PC-3 (cell line): ENCODE measurements at regions not wholly inside any gene's neighbourhood (a gene's known extent, or its start where the extent isn't known, plus 50 kb on each side); places are given as distances from the start of the nearest gene placed in this dataset.

Experiments used
- ATAC-seq: fragments of 200-7000 bp; cut with Tn5 transposase; 2 replicates; pipeline ENCODE4 v1.9.1; 2020; ENCODE audit warnings: mild to moderate bottlenecking, moderate library complexity
- BruUV-seq: library from RNA; stranded (reverse); fragments of 400-500 nt; replicated peaks from 2 replicates; lab custom pipeline; 2021; lab: Mats Ljungman, UMichigan
- CTCF ChIA-PET: fragments of 300-600 bp; sonication (Branson Sonifier 250); formaldehyde crosslinking; loops from one replicate; lab custom pipeline; 2022; ENCODE audit warnings: antibody characterized with exemption; lab: Charles Lee
- POLR2A ChIA-PET: fragments of 300-600 bp; sonication (Branson Sonifier 250); formaldehyde crosslinking; loops from one replicate; lab custom pipeline; 2022; ENCODE audit warnings: antibody characterized with exemption; ENCODE audit not compliant: unreplicated experiment; lab: Charles Lee
- DNase-seq: peaks from one replicate; pipeline ENCODE4 v3.0.0-alpha.2; 2015
- H2AFZ ChIP-seq: fragments of 300-600 bp; sonication (generic); 2 replicates; pipeline ENCODE4 v1.6.0; 2016; ENCODE audit warnings: antibody characterized with exemption, low read length
- H3F3A ChIP-seq: fragments of 300-600 bp; sonication (generic); one replicate; pipeline ENCODE4 v1.6.0; 2017; ENCODE audit warnings: antibody characterized with exemption, low read length, control low read depth, mild to moderate bottlenecking; ENCODE audit not compliant: unreplicated experiment
- H3K27ac ChIP-seq: fragments of 300-600 bp; sonication (generic); 2 replicates; pipeline ENCODE4 v1.5.1; 2016; ENCODE audit warnings: mild to moderate bottlenecking, low read length
- H3K27me3 ChIP-seq: fragments of 300-600 bp; sonication (generic); 2 replicates; pipeline ENCODE4 v1.6.1; 2016; ENCODE audit warnings: low read length, mixed read lengths
- H3K36me3 ChIP-seq: fragments of 300-600 bp; sonication (generic); 2 replicates; pipeline ENCODE4 v1.6.1; 2016; ENCODE audit warnings: low read depth, mixed run types, low read length, mixed read lengths
- H3K4me1 ChIP-seq: fragments of 300-600 bp; sonication (generic); 2 replicates; pipeline ENCODE4 v1.5.1; 2016; ENCODE audit warnings: low read length; ENCODE audit not compliant: insufficient read depth
- H3K4me2 ChIP-seq: fragments of 300-600 bp; sonication (generic); 2 replicates; pipeline ENCODE4 v1.6.0; 2016; ENCODE audit warnings: low read length
- H3K4me3 ChIP-seq: fragments of 300-600 bp; sonication (generic); 2 replicates; pipeline ENCODE4 v1.5.1; 2016; ENCODE audit warnings: mild to moderate bottlenecking, low read length, mixed read lengths
- H3K79me2 ChIP-seq: fragments of 300-600 bp; sonication (generic); 2 replicates; pipeline ENCODE4 v1.6.1; 2017; ENCODE audit warnings: low read length, mixed read lengths
- H3K9ac ChIP-seq: fragments of 300-600 bp; sonication (generic); 2 replicates; pipeline ENCODE4 v1.6.0; 2016; ENCODE audit warnings: mild to moderate bottlenecking, low read length
- H3K9me2 ChIP-seq: fragments of 300-600 bp; sonication (generic); replicated peaks from 2 replicates; pipeline ENCODE4 v1.6.1; 2016; ENCODE audit warnings: mixed run types, low read length, mixed read lengths
- H3K9me3 ChIP-seq: fragments of 300-600 bp; sonication (generic); 2 replicates; pipeline ENCODE4 v1.6.1; 2016; ENCODE audit warnings: low read length, mixed read lengths
- H4K20me1 ChIP-seq: fragments of 300-600 bp; sonication (generic); 2 replicates; pipeline ENCODE4 v1.6.1; 2016; ENCODE audit warnings: low read length, mixed read lengths
- CTCF ChIP-seq: fragments of 300-600 bp; sonication (generic); conservative IDR thresholded peaks from 2 replicates; pipeline ENCODE4 v1.5.1; 2017; ENCODE audit warnings: antibody characterized with exemption, low read depth, mild to moderate bottlenecking, low read length
- EZH2 ChIP-seq: fragments of 300-600 bp; sonication (generic); IDR thresholded peaks from one replicate; pipeline ENCODE4 v1.6.1; 2017; ENCODE audit warnings: antibody characterized with exemption, mild to moderate bottlenecking, low read length; ENCODE audit not compliant: unreplicated experiment
- EZH2phosphoT487 ChIP-seq: fragments of 300-600 bp; sonication (generic); IDR thresholded peaks from 2 replicates; pipeline ENCODE4 v1.6.1; 2018; ENCODE audit warnings: mild to moderate bottlenecking, antibody characterized with exemption, low read length, borderline replicate concordance
- intact Hi-C: fragments of 100-400 bp; cut with micrococcal nuclease; formaldehyde crosslinking; loops from 2 replicates; pipeline ENCODE4 v1.9.0; 2023

GRCh38 chr2:136238286-136239078, 120.5 kb upstream of the CXCR4 start:
- Histone ChIP-seq H3K4me2 (peak overlapping the region; percentile 45), H3K27me3 (no peaks in the 10 kb centered on the region), H3K4me3 (no peak overlapping the region), H3K79me2 (no peaks in the 10 kb centered on the region), H3F3A (no peaks in the 10 kb centered on the region), H2AFZ (peak overlapping the region; percentile 56), H4K20me1 (no peaks in the 10 kb centered on the region), H3K4me1 (peaks cover 27% of the 10 kb centered on the region), H3K9ac (no peak overlapping the region), H3K9me3 (no peaks in the 10 kb centered on the region), H3K27ac (peak overlapping the region; percentile 39), H3K36me3 (no peaks in the 10 kb centered on the region), H3K9me2 (no peaks in the 10 kb centered on the region)
- ChIA-PET CTCF (no interaction called here), POLR2A (no interaction called here)
- TF ChIP-seq CTCF: no peak
- no peak for TF ChIP-seq EZH2phosphoT487
- no peak for TF ChIP-seq EZH2
- no TSS peak for BruUV-seq
- intact Hi-C loops: loop anchor here (5.0 kb wide), 2 partner anchors 121 to 321 kb away; partner anchors contain the start of gene CXCR4
- peak; percentile 47 for ATAC-seq
- DNase-seq: peak; percentile 68

GRCh38 chr2:136236019-136236418, 118.1 kb upstream of the CXCR4 start:
- TF ChIP-seq CTCF (no peak), EZH2 (no peak), EZH2phosphoT487 (no peak)
- H3K79me2 ChIP-seq: no peaks in the 10 kb centered on the region
- H3K4me1 ChIP-seq: peaks cover 27% of the 10 kb centered on the region
- intact Hi-C loops: loop anchor here (5.0 kb wide), 2 partner anchors 119 to 319 kb away; partner anchors contain the start of gene CXCR4
- H3K4me2 ChIP-seq: peak overlapping the region; percentile 24; the same call in 1 of the 2 replicates
- H3K9me2 ChIP-seq: no peaks in the 10 kb centered on the region
- H3K9me3 ChIP-seq: no peaks in the 10 kb centered on the region
- no peaks in the 10 kb centered on the region for H3K36me3 ChIP-seq
- peak; percentile 91 for ATAC-seq
- H3K27ac ChIP-seq: no peak overlapping the region
- no peaks in the 10 kb centered on the region for H3F3A ChIP-seq
- ChIA-PET POLR2A (no interaction called here), CTCF (no interaction called here)
- no peaks in the 10 kb centered on the region for H4K20me1 ChIP-seq
- peak; percentile 93 for DNase-seq
- H3K27me3 ChIP-seq: peaks cover 20% of the 10 kb centered on the region
- no peak overlapping the region for H2AFZ ChIP-seq
- H3K4me3 ChIP-seq: no peak overlapping the region
- H3K9ac ChIP-seq: no peak overlapping the region
- BruUV-seq: no TSS peak

- Histone ChIP-seq H3K36me3 (no peaks in the 10 kb centered on the region), H3F3A (no peaks in the 10 kb centered on the region), H3K4me3 (no peak overlapping the region), H3K27me3 (peaks cover 25% of the 10 kb centered on the region), H3K27ac (no peak overlapping the region), H3K4me2 (no peak overlapping the region), H3K9me3 (no peaks in the 10 kb centered on the region), H4K20me1 (no peaks in the 10 kb centered on the region), H3K79me2 (no peaks in the 10 kb centered on the region), H3K9ac (no peak overlapping the region), H3K9me2 (no peaks in the 10 kb centered on the region), H2AFZ (no peak overlapping the region), H3K4me1 (peaks cover 27% of the 10 kb centered on the region)
- no peak for TF ChIP-seq EZH2phosphoT487
- no peak for TF ChIP-seq EZH2
- TF ChIP-seq CTCF: no peak
- no peak; the same call in 1 of the 2 replicates for ATAC-seq
- CTCF ChIA-PET: no interaction called here
- DNase-seq: no peak
- intact Hi-C loops: loop anchor here (5.0 kb wide), 2 partner anchors 118 to 318 kb away; partner anchors contain the start of gene CXCR4
- POLR2A ChIA-PET: no interaction called here
- BruUV-seq: no TSS peak
These were observed 117.6 kb upstream of the CXCR4 start for GRCh38 chr2:136235546-136235945.
